ENCODE measurements at regions not wholly inside any gene's neighbourhood (a gene's known extent, or its start where the extent isn't known, plus 50 kb on each side); places are given as distances from the start of the nearest gene placed in this dataset.

GRCh38 chr17:71080937-71081336 is 911.6 kb downstream of the KCNJ2 start:
- TF ChIP-seq CTCF (conservative IDR thresholded peaks at IDR 0.05 in 1 of 2, IDR thresholded peaks at IDR 0.05 in 1 of 2; ENCODE audit: extremely low read depth in 1 of 2, insufficient read depth in 1 of 2, low read depth in 1 of 2, low read length in 2 of 2) (no peak), EZH2 (IDR thresholded peaks at IDR 0.05; ENCODE audit: borderline replicate concordance, low read length) (no peak)

Data from mammary epithelial cell (primary cell).